PFSK-1 (cell line): ENCODE measurements at regions not wholly inside any gene's neighbourhood (a gene's known extent, or its start where the extent isn't known, plus 50 kb on each side); places are given as distances from the start of the nearest gene placed in this dataset.

Experiments used
- POLR2AphosphoS5 ChIP-seq: IDR thresholded peaks from 2 replicates; pipeline ENCODE4 v1.6.1; 2012; ENCODE audit warnings: low read depth, mild to moderate bottlenecking, control low read depth, low read length, moderate library complexity
- SIN3A ChIP-seq: IDR thresholded peaks from 2 replicates; pipeline ENCODE4 v1.6.1; 2012; ENCODE audit warnings: mild to moderate bottlenecking, low read length, moderate library complexity, borderline replicate concordance; ENCODE audit not compliant: insufficient read depth
- TF ChIP-seq, protein P1 (sequence below), 2 experiments: IDR thresholded peaks; 2 replicates each; pipeline versions ENCODE4 v1.6.1 to v1.8.0; 2011 to 2012; ENCODE audit warnings: low read depth in 2 of 2, low read length in 2 of 2, control low read depth in 1 of 2, inconsistent platforms in 1 of 2, mild to moderate bottlenecking in 1 of 2, moderate library complexity in 1 of 2; ENCODE audit not compliant: insufficient read depth in 1 of 2

DNA sequence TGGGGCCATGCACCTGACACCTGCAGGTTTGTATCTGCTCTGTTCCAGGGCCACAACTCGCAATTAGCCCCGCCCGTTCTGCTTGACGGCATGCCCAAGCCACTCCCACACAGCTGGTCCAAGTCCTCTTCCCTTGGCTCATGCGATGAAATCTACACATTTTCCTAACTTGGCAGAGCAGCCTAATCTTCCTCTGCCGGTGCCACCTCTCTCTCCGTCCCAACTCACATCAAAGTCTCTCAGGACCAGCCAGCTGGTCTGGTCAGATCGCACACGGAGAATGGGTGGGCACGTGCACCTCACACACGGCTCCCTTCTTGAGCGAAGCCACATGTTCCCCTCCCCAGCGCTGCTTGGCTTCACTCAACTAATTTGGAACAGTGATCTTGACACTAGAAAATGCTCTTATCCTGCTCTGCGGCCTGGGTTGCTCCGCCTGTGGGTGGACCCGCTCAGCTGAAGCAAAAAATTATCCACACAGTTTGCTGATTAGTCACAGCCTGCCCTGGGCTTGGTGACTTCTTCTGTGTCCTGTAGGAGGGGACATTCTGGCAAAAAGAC, 176.7 kb downstream of the NRP2 start:
- TF ChIP-seq, protein P1, sequence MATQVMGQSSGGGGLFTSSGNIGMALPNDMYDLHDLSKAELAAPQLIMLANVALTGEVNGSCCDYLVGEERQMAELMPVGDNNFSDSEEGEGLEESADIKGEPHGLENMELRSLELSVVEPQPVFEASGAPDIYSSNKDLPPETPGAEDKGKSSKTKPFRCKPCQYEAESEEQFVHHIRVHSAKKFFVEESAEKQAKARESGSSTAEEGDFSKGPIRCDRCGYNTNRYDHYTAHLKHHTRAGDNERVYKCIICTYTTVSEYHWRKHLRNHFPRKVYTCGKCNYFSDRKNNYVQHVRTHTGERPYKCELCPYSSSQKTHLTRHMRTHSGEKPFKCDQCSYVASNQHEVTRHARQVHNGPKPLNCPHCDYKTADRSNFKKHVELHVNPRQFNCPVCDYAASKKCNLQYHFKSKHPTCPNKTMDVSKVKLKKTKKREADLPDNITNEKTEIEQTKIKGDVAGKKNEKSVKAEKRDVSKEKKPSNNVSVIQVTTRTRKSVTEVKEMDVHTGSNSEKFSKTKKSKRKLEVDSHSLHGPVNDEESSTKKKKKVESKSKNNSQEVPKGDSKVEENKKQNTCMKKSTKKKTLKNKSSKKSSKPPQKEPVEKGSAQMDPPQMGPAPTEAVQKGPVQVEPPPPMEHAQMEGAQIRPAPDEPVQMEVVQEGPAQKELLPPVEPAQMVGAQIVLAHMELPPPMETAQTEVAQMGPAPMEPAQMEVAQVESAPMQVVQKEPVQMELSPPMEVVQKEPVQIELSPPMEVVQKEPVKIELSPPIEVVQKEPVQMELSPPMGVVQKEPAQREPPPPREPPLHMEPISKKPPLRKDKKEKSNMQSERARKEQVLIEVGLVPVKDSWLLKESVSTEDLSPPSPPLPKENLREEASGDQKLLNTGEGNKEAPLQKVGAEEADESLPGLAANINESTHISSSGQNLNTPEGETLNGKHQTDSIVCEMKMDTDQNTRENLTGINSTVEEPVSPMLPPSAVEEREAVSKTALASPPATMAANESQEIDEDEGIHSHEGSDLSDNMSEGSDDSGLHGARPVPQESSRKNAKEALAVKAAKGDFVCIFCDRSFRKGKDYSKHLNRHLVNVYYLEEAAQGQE (IDR thresholded peaks at IDR 0.05; ENCODE audit: insufficient read depth in 1 of 2, low read depth in 2 of 2, low read length in 2 of 2): no peak
- TF ChIP-seq POLR2AphosphoS5: no peak
- no peak for TF ChIP-seq SIN3A
